ENCODE measurements at regions not wholly inside any gene's neighbourhood (a gene's known extent, or its start where the extent isn't known, plus 50 kb on each side); places are given as distances from the start of the nearest gene placed in this dataset.
"Not testable (repeated sequence)": the region's sequence is repeated elsewhere in the genome, so short reads cannot be mapped to it uniquely, and the experiment has no call there.

- Histone ChIP-seq H3K9me3 (ENCODE audit: control insufficient read depth, insufficient read depth, low read length) (no peaks in the 10 kb centered on the region), H3K9ac (ENCODE audit: low read depth, low read length) (no peak overlapping the region), H3K36me3 (ENCODE audit: insufficient read depth, low read length) (no peaks in the 10 kb centered on the region), H3K4me1 (ENCODE audit: insufficient read depth, low read length) (no peaks in the 10 kb centered on the region)
Observed at GRCh38 chr1:193394336-193394735, 207.9 kb upstream of the B3GALT2 start.

- Histone ChIP-seq H3K9ac (ENCODE audit: low read depth, low read length) (no peak overlapping the region), H3K36me3 (ENCODE audit: insufficient read depth, low read length) (no peaks in the 10 kb centered on the region), H3K9me3 (ENCODE audit: control insufficient read depth, insufficient read depth, low read length) (no peaks in the 10 kb centered on the region; the same call in 1 of the 2 replicates), H3K4me1 (ENCODE audit: insufficient read depth, low read length) (no peaks in the 10 kb centered on the region)
Observed at GRCh38 chr1:193392686-193393085, 206.3 kb upstream of the B3GALT2 start.

GRCh38 chr1:193388683-193389082, 202.3 kb upstream of the B3GALT2 start:
- Histone ChIP-seq H3K9ac (ENCODE audit: low read depth, low read length) (no peak overlapping the region), H3K9me3 (ENCODE audit: control insufficient read depth, insufficient read depth, low read length) (no peaks in the 10 kb centered on the region; the same call in 1 of the 2 replicates), H3K36me3 (ENCODE audit: insufficient read depth, low read length) (no peaks in the 10 kb centered on the region), H3K4me1 (ENCODE audit: insufficient read depth, low read length) (no peaks in the 10 kb centered on the region)

- H3K36me3 ChIP-seq (ENCODE audit: insufficient read depth, low read length), result no peaks in the 10 kb centered on the region
- H3K9me3 ChIP-seq (ENCODE audit: control insufficient read depth, insufficient read depth, low read length), result no peaks in the 10 kb centered on the region; the same call in 1 of the 2 replicates
- no peaks in the 10 kb centered on the region for H3K4me1 ChIP-seq (ENCODE audit: insufficient read depth, low read length)
- no peak overlapping the region for H3K9ac ChIP-seq (ENCODE audit: low read depth, low read length)
Observed at GRCh38 chr1:193388165-193388564, 201.8 kb upstream of the B3GALT2 start.

GRCh38 chr1:193387406-193387805, 201.0 kb upstream of the B3GALT2 start:
- Histone ChIP-seq H3K4me1 (ENCODE audit: insufficient read depth, low read length) (no peaks in the 10 kb centered on the region), H3K9me3 (ENCODE audit: control insufficient read depth, insufficient read depth, low read length) (no peaks in the 10 kb centered on the region; the same call in none of the 2 replicates), H3K36me3 (ENCODE audit: insufficient read depth, low read length) (no peaks in the 10 kb centered on the region), H3K9ac (ENCODE audit: low read depth, low read length) (no peak overlapping the region)

GRCh38 chr1:193378451-193378850, 192.0 kb upstream of the B3GALT2 start:
- H3K9me3 ChIP-seq (ENCODE audit: control insufficient read depth, insufficient read depth, low read length); H3K4me1 ChIP-seq (ENCODE audit: insufficient read depth, low read length); H3K36me3 ChIP-seq (ENCODE audit: insufficient read depth, low read length); H3K9ac ChIP-seq (ENCODE audit: low read depth, low read length): not testable (repeated sequence)

- no peak overlapping the region for H3K9ac ChIP-seq (ENCODE audit: low read depth, low read length)
- no peaks in the 10 kb centered on the region; the same call in 1 of the 2 replicates for H3K9me3 ChIP-seq (ENCODE audit: control insufficient read depth, insufficient read depth, low read length)
- no peaks in the 10 kb centered on the region for H3K4me1 ChIP-seq (ENCODE audit: insufficient read depth, low read length)
- H3K36me3 ChIP-seq (ENCODE audit: insufficient read depth, low read length), result no peaks in the 10 kb centered on the region
Observed at GRCh38 chr1:193377472-193377871, 191.1 kb upstream of the B3GALT2 start.

- Histone ChIP-seq H3K4me1 (ENCODE audit: insufficient read depth, low read length) (no peaks in the 10 kb centered on the region), H3K9ac (ENCODE audit: low read depth, low read length) (no peak overlapping the region), H3K36me3 (ENCODE audit: insufficient read depth, low read length) (no peaks in the 10 kb centered on the region), H3K9me3 (ENCODE audit: control insufficient read depth, insufficient read depth, low read length) (no peaks in the 10 kb centered on the region)
Observed at GRCh38 chr1:193372553-193372952, 186.1 kb upstream of the B3GALT2 start.

- Histone ChIP-seq H3K9me3 (ENCODE audit: control insufficient read depth, insufficient read depth, low read length) (no peaks in the 10 kb centered on the region), H3K36me3 (ENCODE audit: insufficient read depth, low read length) (no peaks in the 10 kb centered on the region), H3K9ac (ENCODE audit: low read depth, low read length) (no peak overlapping the region), H3K4me1 (ENCODE audit: insufficient read depth, low read length) (no peaks in the 10 kb centered on the region)
Observed at GRCh38 chr1:193368302-193368701, 181.9 kb upstream of the B3GALT2 start.

GRCh38 chr1:193367863-193368262, 181.4 kb upstream of the B3GALT2 start:
- Histone ChIP-seq H3K9me3 (ENCODE audit: control insufficient read depth, insufficient read depth, low read length) (no peaks in the 10 kb centered on the region), H3K9ac (ENCODE audit: low read depth, low read length) (no peak overlapping the region), H3K36me3 (ENCODE audit: insufficient read depth, low read length) (no peaks in the 10 kb centered on the region), H3K4me1 (ENCODE audit: insufficient read depth, low read length) (no peaks in the 10 kb centered on the region)

- Histone ChIP-seq H3K36me3 (ENCODE audit: insufficient read depth, low read length) (no peaks in the 10 kb centered on the region), H3K9ac (ENCODE audit: low read depth, low read length) (no peak overlapping the region), H3K4me1 (ENCODE audit: insufficient read depth, low read length) (no peaks in the 10 kb centered on the region), H3K9me3 (ENCODE audit: control insufficient read depth, insufficient read depth, low read length) (no peaks in the 10 kb centered on the region)
Observed at GRCh38 chr1:193366764-193367507, 180.5 kb upstream of the B3GALT2 start.

GRCh38 chr1:193365966-193366365, 179.6 kb upstream of the B3GALT2 start:
- no peaks in the 10 kb centered on the region for H3K4me1 ChIP-seq (ENCODE audit: insufficient read depth, low read length)
- H3K36me3 ChIP-seq (ENCODE audit: insufficient read depth, low read length), result no peaks in the 10 kb centered on the region
- no peaks in the 10 kb centered on the region for H3K9me3 ChIP-seq (ENCODE audit: control insufficient read depth, insufficient read depth, low read length)
- H3K9ac ChIP-seq (ENCODE audit: low read depth, low read length), result no peak overlapping the region

- no peaks in the 10 kb centered on the region for H3K9me3 ChIP-seq (ENCODE audit: control insufficient read depth, insufficient read depth, low read length)
- H3K4me1 ChIP-seq (ENCODE audit: insufficient read depth, low read length), result no peaks in the 10 kb centered on the region
- H3K9ac ChIP-seq (ENCODE audit: low read depth, low read length), result no peak overlapping the region
- H3K36me3 ChIP-seq (ENCODE audit: insufficient read depth, low read length), result no peaks in the 10 kb centered on the region
Observed at GRCh38 chr1:193359631-193360030, 173.2 kb upstream of the B3GALT2 start.

- Histone ChIP-seq H3K9ac (ENCODE audit: low read depth, low read length) (no peak overlapping the region), H3K4me1 (ENCODE audit: insufficient read depth, low read length) (no peaks in the 10 kb centered on the region), H3K9me3 (ENCODE audit: control insufficient read depth, insufficient read depth, low read length) (no peaks in the 10 kb centered on the region), H3K36me3 (ENCODE audit: insufficient read depth, low read length) (no peaks in the 10 kb centered on the region)
Observed at GRCh38 chr1:193358419-193358818, 172.0 kb upstream of the B3GALT2 start.

- Histone ChIP-seq H3K36me3 (ENCODE audit: insufficient read depth, low read length) (no peaks in the 10 kb centered on the region), H3K9ac (ENCODE audit: low read depth, low read length) (no peak overlapping the region), H3K4me1 (ENCODE audit: insufficient read depth, low read length) (no peaks in the 10 kb centered on the region), H3K9me3 (ENCODE audit: control insufficient read depth, insufficient read depth, low read length) (no peaks in the 10 kb centered on the region)
Observed at GRCh38 chr1:193356249-193356648, 169.8 kb upstream of the B3GALT2 start.
